ENCODE measurements at regions not wholly inside any gene's neighbourhood (a gene's known extent, or its start where the extent isn't known, plus 50 kb on each side); places are given as distances from the start of the nearest gene placed in this dataset.
A peak's percentile ranks its signal among the peaks of the same experiment; 100 is the strongest.

DNA sequence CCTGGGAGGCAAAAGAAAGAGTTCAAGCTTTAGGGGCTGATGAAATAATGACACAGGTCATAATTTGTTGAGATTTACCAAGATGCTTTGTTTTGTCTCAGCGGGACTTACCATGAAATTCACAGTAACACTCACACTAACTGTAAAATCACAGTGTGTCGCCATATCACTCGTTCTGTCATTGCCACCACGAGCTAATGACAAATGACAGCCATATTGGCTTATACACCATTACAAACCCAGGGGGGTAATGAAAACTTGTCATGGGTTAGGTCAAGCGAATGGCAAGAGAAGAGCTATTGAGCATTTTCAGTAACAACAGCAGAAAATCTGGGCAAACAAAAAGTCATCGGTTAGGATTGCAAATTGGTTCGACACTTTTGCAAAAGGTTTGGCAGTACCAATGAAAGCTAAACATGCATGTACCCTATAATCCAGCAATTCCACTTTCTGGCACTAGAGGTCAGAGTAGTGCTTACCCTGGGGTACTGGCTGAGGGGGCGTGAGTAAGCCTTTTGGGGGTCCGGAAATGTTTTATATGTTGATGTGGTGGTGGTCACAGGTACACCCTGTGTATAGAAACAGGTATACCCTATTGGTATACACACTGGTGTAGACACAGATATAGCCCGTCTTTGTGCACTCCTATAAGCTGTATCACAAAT, 83.9 kb upstream of the RAI2 start:
- TF ChIP-seq, protein P1, sequence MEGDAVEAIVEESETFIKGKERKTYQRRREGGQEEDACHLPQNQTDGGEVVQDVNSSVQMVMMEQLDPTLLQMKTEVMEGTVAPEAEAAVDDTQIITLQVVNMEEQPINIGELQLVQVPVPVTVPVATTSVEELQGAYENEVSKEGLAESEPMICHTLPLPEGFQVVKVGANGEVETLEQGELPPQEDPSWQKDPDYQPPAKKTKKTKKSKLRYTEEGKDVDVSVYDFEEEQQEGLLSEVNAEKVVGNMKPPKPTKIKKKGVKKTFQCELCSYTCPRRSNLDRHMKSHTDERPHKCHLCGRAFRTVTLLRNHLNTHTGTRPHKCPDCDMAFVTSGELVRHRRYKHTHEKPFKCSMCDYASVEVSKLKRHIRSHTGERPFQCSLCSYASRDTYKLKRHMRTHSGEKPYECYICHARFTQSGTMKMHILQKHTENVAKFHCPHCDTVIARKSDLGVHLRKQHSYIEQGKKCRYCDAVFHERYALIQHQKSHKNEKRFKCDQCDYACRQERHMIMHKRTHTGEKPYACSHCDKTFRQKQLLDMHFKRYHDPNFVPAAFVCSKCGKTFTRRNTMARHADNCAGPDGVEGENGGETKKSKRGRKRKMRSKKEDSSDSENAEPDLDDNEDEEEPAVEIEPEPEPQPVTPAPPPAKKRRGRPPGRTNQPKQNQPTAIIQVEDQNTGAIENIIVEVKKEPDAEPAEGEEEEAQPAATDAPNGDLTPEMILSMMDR (conservative IDR thresholded peaks at IDR 0.05; ENCODE audit: low read depth, low read length): peak; percentile 37
- TF ChIP-seq MAZ (IDR thresholded peaks at IDR 0.05; ENCODE audit: borderline replicate concordance, low read depth, low read length) (no peak), POLR2A (IDR thresholded peaks at IDR 0.05; ENCODE audit: low read depth, low read length) (no peak), MXI1 (IDR thresholded peaks at IDR 0.05; ENCODE audit: borderline replicate concordance, low read depth, low read length) (no peak), RFX5 (IDR thresholded peaks at IDR 0.05; ENCODE audit: low read depth, low read length) (no peak), NFE2L2 (IDR thresholded peaks at IDR 0.05; ENCODE audit: low read depth, low read length) (no peak), CHD1 (IDR thresholded peaks at IDR 0.05; ENCODE audit: low read depth, low read length) (no peak), BHLHE40 (IDR thresholded peaks at IDR 0.05; ENCODE audit: low read depth, low read length) (no peak), RCOR1 (IDR thresholded peaks at IDR 0.05; ENCODE audit: insufficient replicate concordance, low read length) (no peak), FOS (IDR thresholded peaks at IDR 0.05; ENCODE audit: low read depth, low read length) (no peak), SMC3 (IDR thresholded peaks at IDR 0.05; ENCODE audit: low read depth, low read length) (no peak), RAD21 (IDR thresholded peaks at IDR 0.05; ENCODE audit: low read length) (no peak; the same call in 1 of the 2 replicates)
- TF ChIP-seq, protein P2, sequence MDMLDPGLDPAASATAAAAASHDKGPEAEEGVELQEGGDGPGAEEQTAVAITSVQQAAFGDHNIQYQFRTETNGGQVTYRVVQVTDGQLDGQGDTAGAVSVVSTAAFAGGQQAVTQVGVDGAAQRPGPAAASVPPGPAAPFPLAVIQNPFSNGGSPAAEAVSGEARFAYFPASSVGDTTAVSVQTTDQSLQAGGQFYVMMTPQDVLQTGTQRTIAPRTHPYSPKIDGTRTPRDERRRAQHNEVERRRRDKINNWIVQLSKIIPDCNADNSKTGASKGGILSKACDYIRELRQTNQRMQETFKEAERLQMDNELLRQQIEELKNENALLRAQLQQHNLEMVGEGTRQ (IDR thresholded peaks at IDR 0.05; ENCODE audit: low read depth, low read length): no peak

Measured in IMR-90 (cell line).